Tibial nerve (tissue), 4 donors: ENCODE measurements at regions not wholly inside any gene's neighbourhood (a gene's known extent, or its start where the extent isn't known, plus 50 kb on each side); places are given as distances from the start of the nearest gene placed in this dataset.

Experiments
- CTCF ChIP-seq, 5 experiments: fragments of 200-600 bp in 3 of 5; fragments of 450-650 bp in 2 of 5; sonication (generic) in 3 of 5; IDR thresholded peaks; one replicate each; pipeline ENCODE4 v1.5.1; 2016 to 2019; ENCODE audit warnings: antibody characterized with exemption in 5 of 5, mild to moderate bottlenecking in 3 of 5, moderate library complexity in 2 of 5
- EP300 ChIP-seq, 2 donors: sonication (generic); formaldehyde crosslinking; IDR thresholded peaks; one replicate each; pipeline ENCODE4 v1.6.1; 2017; ENCODE audit warnings: antibody characterized with exemption in 2 of 2, mild to moderate bottlenecking in 1 of 2
- POLR2A ChIP-seq, 2 donors: fragments of 450-650 bp; IDR thresholded peaks; one replicate each; pipeline ENCODE4 v1.6.1; 2017; ENCODE audit warnings: antibody characterized with exemption in 2 of 2, mild to moderate bottlenecking in 2 of 2, moderate library complexity in 2 of 2

GRCh38 chr7:94843553-94843952 is 63.8 kb upstream of the PPP1R9A start:
- TF ChIP-seq CTCF (IDR thresholded peaks at IDR 0.05) (no peak), POLR2A (IDR thresholded peaks at IDR 0.05) (no peak), EP300 (IDR thresholded peaks at IDR 0.05) (no peak)
